GM21381 (cell line): ENCODE measurements at regions not wholly inside any gene's neighbourhood (a gene's known extent, or its start where the extent isn't known, plus 50 kb on each side); places are given as distances from the start of the nearest gene placed in this dataset.
"Not testable (repeated sequence)": the region's sequence is repeated elsewhere in the genome, so short reads cannot be mapped to it uniquely, and the experiment has no call there.

Source experiments
- ATAC-seq: cut with Tn5 transposase; IDR thresholded peaks from one replicate; pipeline ENCODE4 v1.9.1; 2021; ENCODE audit warnings: mild to moderate bottlenecking, moderate library complexity; ENCODE audit not compliant: unreplicated experiment

- no peak for ATAC-seq
Observed at GRCh38 chr5:32842813-32843530, 131.9 kb downstream of the NPR3 start.

GRCh38 chr5:32843531-32843895, 132.4 kb downstream of the NPR3 start:
- ATAC-seq, result no peak

- no peak for ATAC-seq
Observed at GRCh38 chr5:32845171-32845570, 134.1 kb downstream of the NPR3 start.

GRCh38 chr5:32848120-32848519, 137.0 kb downstream of the NPR3 start:
- no peak for ATAC-seq

- no peak for ATAC-seq
Observed at GRCh38 chr5:32848681-32849080, 137.6 kb downstream of the NPR3 start.

- ATAC-seq, result no peak
Observed at GRCh38 chr5:32850817-32851496, 139.8 kb downstream of the NPR3 start.

- ATAC-seq, result no peak
Observed at GRCh38 chr5:32851559-32852173, 140.5 kb downstream of the NPR3 start.

GRCh38 chr5:32852535-32852934, 141.4 kb downstream of the NPR3 start:
- no peak for ATAC-seq

GRCh38 chr5:32852976-32853375, 141.9 kb downstream of the NPR3 start:
- no peak for ATAC-seq

GRCh38 chr5:32854473-32854872, 143.4 kb downstream of the NPR3 start:
- no peak for ATAC-seq

GRCh38 chr5:32859211-32859641, 148.1 kb downstream of the NPR3 start:
- ATAC-seq, result no peak

GRCh38 chr5:32865475-32865874, 154.4 kb downstream of the NPR3 start:
- no peak for ATAC-seq

- no peak for ATAC-seq
Observed at GRCh38 chr5:32866138-32866537, 155.0 kb downstream of the NPR3 start.

GRCh38 chr5:32869216-32869615, 158.1 kb downstream of the NPR3 start:
- ATAC-seq, result no peak

- ATAC-seq, result no peak
Observed at GRCh38 chr5:32876791-32877190, 165.7 kb downstream of the NPR3 start.

GRCh38 chr5:32879364-32879763, 168.2 kb downstream of the NPR3 start:
- ATAC-seq, result not testable (repeated sequence)

- ATAC-seq, result no peak
Observed at GRCh38 chr5:32880796-32881195, 169.7 kb downstream of the NPR3 start.

GRCh38 chr5:32887390-32887789, 176.3 kb downstream of the NPR3 start:
- ATAC-seq, result no peak

- ATAC-seq, result no peak
Observed at GRCh38 chr5:32889078-32889477, 178.0 kb downstream of the NPR3 start.

GRCh38 chr5:32903613-32904012, 192.5 kb downstream of the NPR3 start:
- no peak for ATAC-seq

- ATAC-seq, result no peak
Observed at GRCh38 chr5:32908641-32909040, 197.5 kb downstream of the NPR3 start.

GRCh38 chr5:32909207-32909606, 198.1 kb downstream of the NPR3 start:
- ATAC-seq, result no peak
